Panc1 (cell line): ENCODE measurements at regions not wholly inside any gene's neighbourhood (a gene's known extent, or its start where the extent isn't known, plus 50 kb on each side); places are given as distances from the start of the nearest gene placed in this dataset.
A peak's percentile ranks its signal among the peaks of the same experiment; 100 is the strongest.

Experiments
- ATAC-seq: fragments of 200-7000 bp; cut with Tn5 transposase; 2 replicates; pipeline ENCODE4 v1.9.1; 2020; ENCODE audit warnings: mild to moderate bottlenecking, moderate library complexity
- BruUV-seq: library from RNA; stranded (reverse); fragments of 400-500 nt; replicated peaks from 2 replicates; lab custom pipeline; 2021; lab: Mats Ljungman, UMichigan
- CTCF ChIA-PET: fragments of 300-600 bp; sonication (Branson Sonifier 250); formaldehyde crosslinking; loops from one replicate; lab custom pipeline; 2022; ENCODE audit warnings: antibody characterized with exemption; lab: Charles Lee
- POLR2A ChIA-PET: fragments of 300-600 bp; sonication (Branson Sonifier 250); formaldehyde crosslinking; loops from one replicate; lab custom pipeline; 2022; ENCODE audit warnings: antibody characterized with exemption; lab: Charles Lee
- DNase-seq: peaks from one replicate; pipeline ENCODE4 v3.0.0-alpha.2; 2010; ENCODE audit warnings: low read depth, low spot score
- H3K27ac ChIP-seq: 2 replicates; pipeline ENCODE4 v1.5.1; 2011; ENCODE audit warnings: mild to moderate bottlenecking, low read length, inconsistent platforms
- H3K27me3 ChIP-seq: fragments of 200-500 bp; sonication (Bioruptor generic); 2 replicates; pipeline ENCODE4 v1.6.0; 2014; ENCODE audit warnings: low read length, inconsistent platforms; ENCODE audit not compliant: control insufficient read depth, insufficient read depth
- H3K36me3 ChIP-seq: fragments of 200-500 bp; sonication (Bioruptor generic); 2 replicates; pipeline ENCODE4 v1.5.1; 2014; ENCODE audit warnings: inconsistent platforms, mild to moderate bottlenecking, low read length, moderate library complexity; ENCODE audit not compliant: control insufficient read depth, insufficient read depth
- H3K4me1 ChIP-seq: 2 replicates; pipeline ENCODE4 v1.5.1; 2011; ENCODE audit warnings: inconsistent platforms, mild to moderate bottlenecking, low read length, moderate library complexity; ENCODE audit not compliant: control insufficient read depth, insufficient read depth
- H3K4me3 ChIP-seq, 2 experiments: 2 replicates each; pipeline ENCODE4 v1.5.1; 2011 to 2012; ENCODE audit warnings: low read depth in 2 of 2, low read length in 2 of 2, mild to moderate bottlenecking in 2 of 2, inconsistent platforms in 1 of 2, moderate library complexity in 1 of 2
- H3K9me3 ChIP-seq: fragments of 200-500 bp; sonication (Bioruptor generic); 2 replicates; pipeline ENCODE4 v1.5.1; 2014; ENCODE audit warnings: low read depth, mild to moderate bottlenecking, inconsistent platforms, low read length, moderate library complexity; ENCODE audit not compliant: control insufficient read depth, insufficient read depth
- CTCF ChIP-seq: fragments of 450-650 bp; IDR thresholded peaks from 2 replicates; pipeline ENCODE4 v1.5.1; 2017; ENCODE audit warnings: mild to moderate bottlenecking
- POLR2AphosphoS5 ChIP-seq: IDR thresholded peaks from 2 replicates; pipeline ENCODE4 v1.6.1; 2012; ENCODE audit warnings: mild to moderate bottlenecking, low read depth, low read length, moderate library complexity
- REST ChIP-seq, 2 experiments: IDR thresholded peaks; 2 replicates each; pipeline ENCODE4 v1.6.1; 2011 to 2012; ENCODE audit warnings: low read depth in 2 of 2, control low read depth in 1 of 2, low read length in 1 of 2, mild to moderate bottlenecking in 1 of 2, moderate library complexity in 1 of 2; ENCODE audit not compliant: insufficient read depth in 1 of 2
- SIN3A ChIP-seq: IDR thresholded peaks from 2 replicates; pipeline ENCODE4 v1.6.1; 2012; ENCODE audit warnings: low read depth, mild to moderate bottlenecking, low read length, moderate library complexity, borderline replicate concordance; ENCODE audit not compliant: insufficient read depth
- TCF7L2 ChIP-seq: IDR thresholded peaks from 2 replicates; pipeline ENCODE4 v1.6.1; 2011; ENCODE audit warnings: mild to moderate bottlenecking, low read depth, low read length, inconsistent platforms
- in situ Hi-C: cut with HindIII; loops from 2 replicates; pipeline ENCODE4 v1.10.0; 2016; ENCODE audit warnings: low sequenced_read_pairs, low pct_unique_long_range_greater_than_20kb
- intact Hi-C: fragments of 100-400 bp; cut with micrococcal nuclease; formaldehyde crosslinking; loops from one replicate; pipeline ENCODE4 v1.10.0; 2022; ENCODE audit not compliant: unreplicated experiment

- intact Hi-C loops (no loop called here), in situ Hi-C loops (no loop called here)
- H3K27ac ChIP-seq = peak overlapping the region; percentile 68
- H3K4me3 ChIP-seq = no peak overlapping the region
- H3K27me3 ChIP-seq = no peaks in the 10 kb centered on the region
- CTCF ChIA-PET = no interaction called here
- no TSS peak for BruUV-seq
- peaks cover 3% of the 10 kb centered on the region; the same call in 1 of the 2 replicates for H3K4me1 ChIP-seq
- no peaks in the 10 kb centered on the region for H3K36me3 ChIP-seq
- no peak for TF ChIP-seq CTCF
- no peak for TF ChIP-seq POLR2AphosphoS5
- H3K9me3 ChIP-seq = peaks cover 23% of the 10 kb centered on the region; the same call in 1 of the 2 replicates
- POLR2A ChIA-PET = no interaction called here
- ATAC-seq (no peak), DNase-seq (no peak)
Measured at GRCh38 chr11:122187373-122188165, 71.6 kb upstream of the BLID start.

- ChIA-PET CTCF (interaction anchor here (0.9 kb wide), 1 partner anchor 8 kb away, joined by 3 read pairs; no protein-coding TSS in a partner anchor), POLR2A (no interaction called here)
- Histone ChIP-seq H3K9me3 (peaks cover 23% of the 10 kb centered on the region; the same call in 1 of the 2 replicates), H3K27ac (peak overlapping the region; percentile 36; the same call in 1 of the 2 replicates), H3K4me1 (peaks cover 3% of the 10 kb centered on the region; the same call in 1 of the 2 replicates), H3K27me3 (no peaks in the 10 kb centered on the region), H3K4me3 (no peak overlapping the region), H3K36me3 (no peaks in the 10 kb centered on the region)
- no peak for DNase-seq
- in situ Hi-C loops = no loop called here
- ATAC-seq = no peak
- intact Hi-C loops = no loop called here
- TF ChIP-seq CTCF (no peak), TCF7L2 (no peak), POLR2AphosphoS5 (no peak), SIN3A (no peak), REST (IDR thresholded peaks at IDR 0.05; ENCODE audit: insufficient read depth in 1 of 2, low read depth in 2 of 2, low read length in 1 of 2) (no peak)
- BruUV-seq = no TSS peak
Measured at GRCh38 chr11:122186439-122187080, 70.5 kb upstream of the BLID start.
